ENCODE measurements at regions not wholly inside any gene's neighbourhood (a gene's known extent, or its start where the extent isn't known, plus 50 kb on each side); places are given as distances from the start of the nearest gene placed in this dataset.

DNA sequence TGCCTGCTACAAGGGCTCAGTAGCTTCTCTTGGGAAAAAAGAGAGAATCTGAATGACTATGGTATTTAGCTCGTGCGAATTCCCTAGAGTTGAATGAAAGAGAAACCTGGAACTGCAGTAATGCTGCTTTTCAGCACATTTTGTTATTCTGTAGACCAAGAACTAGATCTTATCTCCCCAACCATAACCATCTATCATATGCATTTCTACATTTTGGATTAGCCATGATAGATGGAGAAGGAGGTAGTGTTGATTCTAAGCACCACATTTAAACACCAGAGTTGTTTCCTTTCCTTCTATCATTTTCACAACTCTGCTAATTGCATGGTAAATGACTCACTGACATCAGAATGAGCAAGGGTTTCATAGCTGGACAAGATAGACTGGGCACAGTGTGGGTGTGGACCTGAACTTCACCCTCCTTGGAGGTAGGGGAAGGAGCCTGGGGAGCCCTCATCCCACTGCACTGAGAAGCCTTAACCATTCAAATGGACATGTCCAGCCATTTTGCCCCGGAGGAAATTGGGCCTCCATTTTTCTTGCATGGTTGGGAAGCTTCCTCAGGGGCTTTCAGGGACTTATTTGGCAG lies 55.3 kb upstream of the BMPER start:
- H3K9ac ChIP-seq (ENCODE audit: low read depth, low read length), result no peak overlapping the region
- no peak overlapping the region for H3K4me2 ChIP-seq (ENCODE audit: low read length)
- no peaks in the 10 kb centered on the region for H3K9me3 ChIP-seq (replicated peaks; ENCODE audit: low read length)
- H3K27me3 ChIP-seq (ENCODE audit: control insufficient read depth, insufficient read depth, low read length), result no peaks in the 10 kb centered on the region
- H3K4me3 ChIP-seq (ENCODE audit: low read length), result no peak overlapping the region
- peaks cover 43% of the 10 kb centered on the region for H3K4me1 ChIP-seq (ENCODE audit: control insufficient read depth, insufficient read depth, low read length)
- H3K36me3 ChIP-seq (ENCODE audit: insufficient read depth, low read length), result no peaks in the 10 kb centered on the region

DNA sequence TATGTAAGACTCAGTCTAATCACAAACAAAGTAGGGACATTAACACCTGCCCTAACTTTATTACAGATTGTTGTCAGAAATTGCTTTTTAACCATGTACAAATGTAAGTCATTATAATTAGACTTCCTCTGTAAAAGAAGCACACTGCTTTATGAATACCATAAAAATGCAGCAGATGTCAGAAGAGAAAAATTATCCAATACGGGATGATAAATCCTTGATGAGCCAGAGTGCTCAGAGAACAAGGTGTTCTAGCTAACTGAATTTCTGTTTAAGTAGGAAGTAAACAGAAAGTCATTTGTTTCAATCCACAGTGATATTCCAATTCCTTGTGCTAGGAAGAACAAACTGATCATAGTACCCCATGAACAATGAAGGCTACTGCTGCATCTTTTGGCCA lies 54.6 kb upstream of the BMPER start:
- Histone ChIP-seq H3K36me3 (ENCODE audit: insufficient read depth, low read length) (no peaks in the 10 kb centered on the region), H3K27me3 (ENCODE audit: control insufficient read depth, insufficient read depth, low read length) (no peaks in the 10 kb centered on the region), H3K4me3 (ENCODE audit: low read length) (no peak overlapping the region), H3K9me3 (replicated peaks; ENCODE audit: low read length) (no peaks in the 10 kb centered on the region), H3K4me1 (ENCODE audit: control insufficient read depth, insufficient read depth, low read length) (peaks cover 49% of the 10 kb centered on the region), H3K9ac (ENCODE audit: low read depth, low read length) (no peak overlapping the region), H3K4me2 (ENCODE audit: low read length) (no peak overlapping the region)

DNA sequence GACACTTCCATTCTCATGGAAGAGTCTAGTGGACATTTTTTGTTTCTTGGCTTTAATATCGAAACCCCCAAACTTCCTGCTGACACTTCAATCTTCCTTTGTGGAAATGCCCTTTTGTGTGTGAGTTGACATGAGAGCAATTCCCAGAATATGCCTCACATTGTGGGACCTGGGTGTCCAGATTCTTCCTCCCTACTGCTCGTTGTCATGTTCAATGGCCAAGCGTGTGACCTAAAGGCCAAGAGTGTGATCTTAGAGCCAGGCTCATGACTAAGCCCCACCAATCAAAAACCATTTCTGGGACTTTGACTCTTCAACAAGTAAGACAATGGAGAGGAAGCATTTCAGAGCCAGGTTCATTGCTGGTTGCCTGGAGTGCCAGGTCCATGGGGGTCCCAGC lies 52.5 kb upstream of the BMPER start:
- Histone ChIP-seq H3K36me3 (ENCODE audit: insufficient read depth, low read length) (no peaks in the 10 kb centered on the region), H3K4me3 (ENCODE audit: low read length) (no peak overlapping the region), H3K9ac (ENCODE audit: low read depth, low read length) (no peak overlapping the region), H3K27me3 (ENCODE audit: control insufficient read depth, insufficient read depth, low read length) (no peaks in the 10 kb centered on the region), H3K9me3 (replicated peaks; ENCODE audit: low read length) (no peaks in the 10 kb centered on the region), H3K4me2 (ENCODE audit: low read length) (no peak overlapping the region), H3K4me1 (ENCODE audit: control insufficient read depth, insufficient read depth, low read length) (peaks cover 40% of the 10 kb centered on the region)

DNA sequence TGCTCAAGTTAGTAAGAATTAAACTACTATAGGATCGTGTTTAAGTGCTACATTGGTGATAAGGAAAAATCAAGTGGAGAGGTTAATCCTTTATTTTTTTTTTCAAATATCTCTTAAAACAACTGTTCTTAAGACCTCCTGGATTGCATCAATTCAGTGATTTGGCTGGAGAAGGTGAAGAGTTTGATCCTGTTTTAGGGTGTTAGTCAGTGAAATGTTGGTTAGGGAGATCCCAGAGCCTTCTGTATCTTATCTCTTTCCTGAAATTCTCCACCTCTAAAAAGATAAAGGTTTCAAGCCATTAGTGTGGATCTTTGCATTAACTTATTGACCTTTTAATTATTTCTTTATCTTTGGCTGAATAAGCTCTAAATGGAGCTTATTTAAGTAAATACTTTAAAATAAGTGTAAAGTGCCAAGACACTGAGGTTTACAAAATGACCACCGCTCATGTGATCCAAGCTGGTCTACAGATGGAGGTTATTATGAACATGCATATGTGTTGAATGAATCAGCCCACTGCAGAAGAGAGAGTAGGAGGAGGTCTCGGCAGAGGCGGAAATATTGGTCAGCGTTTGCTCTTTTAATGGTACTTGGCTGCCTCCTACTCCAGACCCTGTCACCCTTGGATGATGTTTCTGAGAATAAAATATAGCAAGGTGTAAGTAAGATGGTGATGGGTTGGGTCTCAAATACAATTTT lies 51.8 kb upstream of the BMPER start:
- Histone ChIP-seq H3K27me3 (ENCODE audit: control insufficient read depth, insufficient read depth, low read length) (no peaks in the 10 kb centered on the region), H3K9me3 (replicated peaks; ENCODE audit: low read length) (no peaks in the 10 kb centered on the region), H3K4me1 (ENCODE audit: control insufficient read depth, insufficient read depth, low read length) (peaks cover 40% of the 10 kb centered on the region), H3K4me2 (ENCODE audit: low read length) (peak overlapping the region; percentile 57), H3K4me3 (ENCODE audit: low read length) (no peak overlapping the region), H3K9ac (ENCODE audit: low read depth, low read length) (no peak overlapping the region), H3K36me3 (ENCODE audit: insufficient read depth, low read length) (no peaks in the 10 kb centered on the region)

DNA sequence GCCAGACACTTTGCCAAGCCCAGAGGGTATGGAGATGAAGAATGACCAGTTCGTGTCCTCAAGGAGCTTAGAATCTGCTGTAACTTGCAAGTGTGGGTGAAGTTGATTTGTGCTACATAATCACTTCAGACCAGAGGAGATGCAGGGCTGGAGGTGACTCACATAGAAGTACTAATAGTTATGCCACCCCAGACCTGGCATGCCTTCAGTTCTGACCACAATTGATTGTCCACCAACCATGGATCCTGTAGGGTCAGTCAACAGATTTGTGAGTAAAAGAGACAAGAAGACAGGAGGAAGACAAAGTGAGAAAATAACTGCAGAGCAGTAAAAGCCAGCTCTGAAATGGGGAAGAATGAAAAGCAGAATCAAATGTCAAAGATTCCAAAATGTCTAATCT lies 51.2 kb upstream of the BMPER start:
- peaks cover 39% of the 10 kb centered on the region for H3K4me1 ChIP-seq (ENCODE audit: control insufficient read depth, insufficient read depth, low read length)
- H3K27me3 ChIP-seq (ENCODE audit: control insufficient read depth, insufficient read depth, low read length), result no peaks in the 10 kb centered on the region
- H3K9me3 ChIP-seq (replicated peaks; ENCODE audit: low read length), result no peaks in the 10 kb centered on the region
- no peak overlapping the region for H3K9ac ChIP-seq (ENCODE audit: low read depth, low read length)
- H3K4me2 ChIP-seq (ENCODE audit: low read length), result peak overlapping the region; percentile 57
- H3K4me3 ChIP-seq (ENCODE audit: low read length), result peak overlapping the region; percentile 21
- H3K36me3 ChIP-seq (ENCODE audit: insufficient read depth, low read length), result no peaks in the 10 kb centered on the region

DNA sequence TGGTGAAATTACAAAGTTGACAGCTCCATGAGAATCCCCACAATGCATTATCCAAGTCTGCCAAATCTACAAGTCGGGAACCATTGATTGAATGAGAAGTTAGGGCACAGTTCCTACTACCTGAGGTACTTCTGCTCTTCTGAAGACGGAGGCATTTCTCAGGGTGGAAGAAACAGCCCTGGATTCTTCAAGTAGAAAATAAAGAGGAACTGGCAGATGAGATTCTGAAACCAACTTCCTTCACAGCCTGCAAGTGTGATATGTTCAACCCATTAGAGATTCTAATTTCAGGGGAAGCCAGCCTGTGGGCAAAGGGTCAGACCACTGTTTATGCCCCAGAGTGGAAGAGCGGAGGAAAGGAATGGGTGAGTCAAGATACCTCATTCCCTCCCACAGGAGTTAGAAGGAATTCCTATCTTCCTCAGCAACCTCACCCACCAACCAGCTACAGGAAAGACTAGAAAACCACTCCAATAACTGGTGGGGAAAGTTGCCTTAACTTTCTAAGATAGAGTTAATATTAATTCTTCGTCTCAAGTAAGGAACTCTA lies 50.5 kb upstream of the BMPER start:
- H3K9me3 ChIP-seq (replicated peaks; ENCODE audit: low read length), result no peaks in the 10 kb centered on the region
- H3K4me3 ChIP-seq (ENCODE audit: low read length), result peak overlapping the region; percentile 21
- peaks cover 38% of the 10 kb centered on the region for H3K4me1 ChIP-seq (ENCODE audit: control insufficient read depth, insufficient read depth, low read length)
- H3K36me3 ChIP-seq (ENCODE audit: insufficient read depth, low read length), result no peaks in the 10 kb centered on the region
- peak overlapping the region; percentile 57 for H3K4me2 ChIP-seq (ENCODE audit: low read length)
- no peaks in the 10 kb centered on the region for H3K27me3 ChIP-seq (ENCODE audit: control insufficient read depth, insufficient read depth, low read length)
- no peak overlapping the region for H3K9ac ChIP-seq (ENCODE audit: low read depth, low read length)

All from skeletal muscle satellite cell (primary cell).